ENCODE measurements at regions not wholly inside any gene's neighbourhood (a gene's known extent, or its start where the extent isn't known, plus 50 kb on each side); places are given as distances from the start of the nearest gene placed in this dataset.

GRCh38 chr5:155293605-155294178, 280.1 kb downstream of the KIF4B start:
- DNase-seq (ENCODE audit: low spot score): no peak
- H3K27me3 Mint-ChIP-seq (ENCODE audit: low read depth): no peaks in the 10 kb centered on the region
- ChIA-PET POLR2A (no interaction called here), CTCF (interaction anchor here (1.0 to 1.6 kb wide), 3 partner anchors 33 to 155 kb away, joined by 4 to 8 read pairs (median 8); no protein-coding TSS in a partner anchor)
- TF ChIP-seq, protein P1, sequence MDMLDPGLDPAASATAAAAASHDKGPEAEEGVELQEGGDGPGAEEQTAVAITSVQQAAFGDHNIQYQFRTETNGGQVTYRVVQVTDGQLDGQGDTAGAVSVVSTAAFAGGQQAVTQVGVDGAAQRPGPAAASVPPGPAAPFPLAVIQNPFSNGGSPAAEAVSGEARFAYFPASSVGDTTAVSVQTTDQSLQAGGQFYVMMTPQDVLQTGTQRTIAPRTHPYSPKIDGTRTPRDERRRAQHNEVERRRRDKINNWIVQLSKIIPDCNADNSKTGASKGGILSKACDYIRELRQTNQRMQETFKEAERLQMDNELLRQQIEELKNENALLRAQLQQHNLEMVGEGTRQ (CRISPR knock-in tag; IDR thresholded peaks at IDR 0.05): no peak
- TF ChIP-seq NFE2L1 (CRISPR knock-in tag; IDR thresholded peaks at IDR 0.05) (no peak), KAT7 (CRISPR knock-in tag; IDR thresholded peaks at IDR 0.05; ENCODE audit: borderline replicate concordance) (no peak), ZNF532 (CRISPR knock-in tag; IDR thresholded peaks at IDR 0.05; ENCODE audit: borderline replicate concordance) (no peak), SMAD3 (CRISPR knock-in tag; IDR thresholded peaks at IDR 0.05; ENCODE audit: borderline replicate concordance) (no peak), NFATC4 (CRISPR knock-in tag; IDR thresholded peaks at IDR 0.05) (no peak), ZNF671 (CRISPR knock-in tag; IDR thresholded peaks at IDR 0.05) (no peak), GABPB1 (CRISPR knock-in tag; IDR thresholded peaks at IDR 0.05) (no peak), SOX15 (CRISPR knock-in tag; IDR thresholded peaks at IDR 0.05) (no peak), NR2C2 (CRISPR knock-in tag; IDR thresholded peaks at IDR 0.05) (no peak), ZBTB21 (CRISPR knock-in tag; IDR thresholded peaks at IDR 0.05; ENCODE audit: borderline replicate concordance) (no peak), CREM (CRISPR knock-in tag; IDR thresholded peaks at IDR 0.05) (no peak), TEAD1 (CRISPR knock-in tag; IDR thresholded peaks at IDR 0.05) (no peak), SMAD4 (CRISPR knock-in tag; IDR thresholded peaks at IDR 0.05) (no peak), GTF2I (CRISPR knock-in tag; conservative IDR thresholded peaks at IDR 0.05) (no peak)
- TF ChIP-seq, protein P2, sequence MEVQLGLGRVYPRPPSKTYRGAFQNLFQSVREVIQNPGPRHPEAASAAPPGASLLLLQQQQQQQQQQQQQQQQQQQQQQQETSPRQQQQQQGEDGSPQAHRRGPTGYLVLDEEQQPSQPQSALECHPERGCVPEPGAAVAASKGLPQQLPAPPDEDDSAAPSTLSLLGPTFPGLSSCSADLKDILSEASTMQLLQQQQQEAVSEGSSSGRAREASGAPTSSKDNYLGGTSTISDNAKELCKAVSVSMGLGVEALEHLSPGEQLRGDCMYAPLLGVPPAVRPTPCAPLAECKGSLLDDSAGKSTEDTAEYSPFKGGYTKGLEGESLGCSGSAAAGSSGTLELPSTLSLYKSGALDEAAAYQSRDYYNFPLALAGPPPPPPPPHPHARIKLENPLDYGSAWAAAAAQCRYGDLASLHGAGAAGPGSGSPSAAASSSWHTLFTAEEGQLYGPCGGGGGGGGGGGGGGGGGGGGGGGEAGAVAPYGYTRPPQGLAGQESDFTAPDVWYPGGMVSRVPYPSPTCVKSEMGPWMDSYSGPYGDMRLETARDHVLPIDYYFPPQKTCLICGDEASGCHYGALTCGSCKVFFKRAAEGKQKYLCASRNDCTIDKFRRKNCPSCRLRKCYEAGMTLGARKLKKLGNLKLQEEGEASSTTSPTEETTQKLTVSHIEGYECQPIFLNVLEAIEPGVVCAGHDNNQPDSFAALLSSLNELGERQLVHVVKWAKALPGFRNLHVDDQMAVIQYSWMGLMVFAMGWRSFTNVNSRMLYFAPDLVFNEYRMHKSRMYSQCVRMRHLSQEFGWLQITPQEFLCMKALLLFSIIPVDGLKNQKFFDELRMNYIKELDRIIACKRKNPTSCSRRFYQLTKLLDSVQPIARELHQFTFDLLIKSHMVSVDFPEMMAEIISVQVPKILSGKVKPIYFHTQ (CRISPR knock-in tag; IDR thresholded peaks at IDR 0.05): no peak
- TF ChIP-seq, protein P3, sequence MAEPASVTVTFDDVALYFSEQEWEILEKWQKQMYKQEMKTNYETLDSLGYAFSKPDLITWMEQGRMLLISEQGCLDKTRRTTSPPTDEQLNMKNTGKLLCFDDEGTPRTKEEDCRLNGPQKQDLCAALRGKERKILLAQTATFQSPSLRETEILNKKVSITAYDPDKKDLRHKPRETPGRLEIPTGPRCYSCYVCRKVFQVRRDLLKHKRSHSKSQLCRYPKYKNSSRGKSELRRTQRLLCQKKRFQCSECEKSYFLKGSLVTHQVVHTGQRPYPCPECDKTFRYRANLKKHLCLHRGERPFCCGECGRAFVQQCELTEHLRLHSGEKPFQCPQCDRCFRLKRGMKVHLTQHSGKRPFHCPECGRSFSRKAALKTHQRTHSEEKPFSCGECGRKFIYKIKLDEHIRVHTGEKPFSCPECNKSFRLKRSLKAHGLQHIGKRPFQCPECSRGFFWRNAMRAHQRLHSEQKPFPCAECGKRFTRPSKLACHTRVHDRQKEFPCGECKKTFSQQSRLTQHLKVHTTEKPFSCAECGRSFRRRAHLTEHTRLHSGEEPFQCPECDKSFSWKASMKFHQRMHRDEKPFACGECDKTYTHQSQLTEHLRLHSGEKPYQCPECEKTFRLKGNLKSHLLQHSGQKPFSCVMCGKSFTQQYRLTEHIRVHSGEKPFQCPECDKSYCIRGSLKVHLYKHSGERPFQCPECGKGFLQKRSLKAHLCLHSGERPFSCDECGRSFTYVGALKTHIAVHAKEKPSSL (CRISPR knock-in tag; conservative IDR thresholded peaks at IDR 0.05): no peak
- TF ChIP-seq, protein P4, sequence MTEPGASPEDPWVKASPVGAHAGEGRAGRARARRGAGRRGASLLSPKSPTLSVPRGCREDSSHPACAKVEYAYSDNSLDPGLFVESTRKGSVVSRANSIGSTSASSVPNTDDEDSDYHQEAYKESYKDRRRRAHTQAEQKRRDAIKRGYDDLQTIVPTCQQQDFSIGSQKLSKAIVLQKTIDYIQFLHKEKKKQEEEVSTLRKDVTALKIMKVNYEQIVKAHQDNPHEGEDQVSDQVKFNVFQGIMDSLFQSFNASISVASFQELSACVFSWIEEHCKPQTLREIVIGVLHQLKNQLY (CRISPR knock-in tag; IDR thresholded peaks at IDR 0.05): no peak
- TF ChIP-seq, protein P5, sequence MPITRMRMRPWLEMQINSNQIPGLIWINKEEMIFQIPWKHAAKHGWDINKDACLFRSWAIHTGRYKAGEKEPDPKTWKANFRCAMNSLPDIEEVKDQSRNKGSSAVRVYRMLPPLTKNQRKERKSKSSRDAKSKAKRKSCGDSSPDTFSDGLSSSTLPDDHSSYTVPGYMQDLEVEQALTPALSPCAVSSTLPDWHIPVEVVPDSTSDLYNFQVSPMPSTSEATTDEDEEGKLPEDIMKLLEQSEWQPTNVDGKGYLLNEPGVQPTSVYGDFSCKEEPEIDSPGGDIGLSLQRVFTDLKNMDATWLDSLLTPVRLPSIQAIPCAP (CRISPR knock-in tag; IDR thresholded peaks at IDR 0.05): no peak
- no peak overlapping the region for H3K27ac Mint-ChIP-seq
- H3K9me3 Mint-ChIP-seq: peaks cover 5% of the 10 kb centered on the region
- H3K36me3 Mint-ChIP-seq: no peaks in the 10 kb centered on the region
- no peaks in the 10 kb centered on the region for H3K4me1 Mint-ChIP-seq
- H3K4me3 Mint-ChIP-seq: no peak overlapping the region
- no peak for ATAC-seq
